ENCODE measurements at regions not wholly inside any gene's neighbourhood (a gene's known extent, or its start where the extent isn't known, plus 50 kb on each side); places are given as distances from the start of the nearest gene placed in this dataset.

GRCh38 chr18:24936691-24937090 lies 415.3 kb downstream of the ZNF521 start:
- TF ChIP-seq CTCF (IDR thresholded peaks at IDR 0.05; ENCODE audit: extremely low read depth, insufficient read depth, missing control alignments) = no peak
- DNase-seq (ENCODE audit: low spot score) = no peak
- in situ Hi-C loops (cut with MboI; ENCODE audit: low pct_unique_long_range_greater_than_20kb, low sequenced_read_pairs, unreplicated experiment) = no loop called here

- TF ChIP-seq CTCF (IDR thresholded peaks at IDR 0.05; ENCODE audit: extremely low read depth, insufficient read depth, missing control alignments) = no peak
- in situ Hi-C loops (cut with MboI; ENCODE audit: low pct_unique_long_range_greater_than_20kb, low sequenced_read_pairs, unreplicated experiment) = no loop called here
- DNase-seq (ENCODE audit: low spot score) = no peak
Measured at GRCh38 chr18:24937639-24938275, 414.2 kb downstream of the ZNF521 start.

- no peak for TF ChIP-seq CTCF (IDR thresholded peaks at IDR 0.05; ENCODE audit: extremely low read depth, insufficient read depth, missing control alignments)
- in situ Hi-C loops (cut with MboI; ENCODE audit: low pct_unique_long_range_greater_than_20kb, low sequenced_read_pairs, unreplicated experiment) = no loop called here
- no peak for DNase-seq (ENCODE audit: low spot score)
Measured at GRCh38 chr18:24940416-24940815, 411.6 kb downstream of the ZNF521 start.

GRCh38 chr18:24941174-24941951 lies 410.6 kb downstream of the ZNF521 start:
- TF ChIP-seq CTCF (IDR thresholded peaks at IDR 0.05; ENCODE audit: extremely low read depth, insufficient read depth, missing control alignments) = no peak
- DNase-seq (ENCODE audit: low spot score) = no peak
- in situ Hi-C loops (cut with MboI; ENCODE audit: low pct_unique_long_range_greater_than_20kb, low sequenced_read_pairs, unreplicated experiment) = no loop called here

- in situ Hi-C loops (cut with MboI; ENCODE audit: low pct_unique_long_range_greater_than_20kb, low sequenced_read_pairs, unreplicated experiment) = no loop called here
- no peak for DNase-seq (ENCODE audit: low spot score)
- TF ChIP-seq CTCF (IDR thresholded peaks at IDR 0.05; ENCODE audit: extremely low read depth, insufficient read depth, missing control alignments) = no peak
Measured at GRCh38 chr18:24942144-24942543, 409.8 kb downstream of the ZNF521 start.

- in situ Hi-C loops (cut with MboI; ENCODE audit: low pct_unique_long_range_greater_than_20kb, low sequenced_read_pairs, unreplicated experiment) = no loop called here
- TF ChIP-seq CTCF (IDR thresholded peaks at IDR 0.05; ENCODE audit: extremely low read depth, insufficient read depth, missing control alignments) = no peak
- no peak for DNase-seq (ENCODE audit: low spot score)
Measured at GRCh38 chr18:24947521-24948305, 404.3 kb downstream of the ZNF521 start.
